Stimulated activated CD4-positive, alpha-beta T cell treated with anti-CD3 and anti-CD28 coated beads, Interleukin-1b, Interleukin-23, amount 100 ng/mL, for 1 hour (primary cell): ENCODE measurements at regions not wholly inside any gene's neighbourhood (a gene's known extent, or its start where the extent isn't known, plus 50 kb on each side); places are given as distances from the start of the nearest gene placed in this dataset.

Experiments used
- DNase-seq, 2 donors: peaks; one replicate each; pipeline ENCODE4 v3.0.0-alpha.2; 2020; ENCODE audit warnings: low read depth in 2 of 2

GRCh38 chr1:56417646-56418045 is 161.7 kb downstream of the PLPP3 start:
- no peak for DNase-seq

- DNase-seq = no peak
Measured at GRCh38 chr1:56416495-56416894, 162.9 kb downstream of the PLPP3 start.

GRCh38 chr1:56415720-56416119 is 163.6 kb downstream of the PLPP3 start:
- DNase-seq = no peak

GRCh38 chr1:56415258-56415657 is 164.1 kb downstream of the PLPP3 start:
- no peak for DNase-seq

- DNase-seq = no peak
Measured at GRCh38 chr1:56414728-56415224, 164.6 kb downstream of the PLPP3 start.

- no peak for DNase-seq
Measured at GRCh38 chr1:56413671-56414199, 165.6 kb downstream of the PLPP3 start.

- no peak for DNase-seq
Measured at GRCh38 chr1:56411484-56412180, 167.7 kb downstream of the PLPP3 start.

GRCh38 chr1:56411021-56411420 is 168.3 kb downstream of the PLPP3 start:
- DNase-seq = no peak

GRCh38 chr1:56410405-56410804 is 169.0 kb downstream of the PLPP3 start:
- no peak for DNase-seq

GRCh38 chr1:56409112-56409691 is 170.2 kb downstream of the PLPP3 start:
- no peak for DNase-seq

GRCh38 chr1:56406821-56407220 is 172.5 kb downstream of the PLPP3 start:
- DNase-seq = no peak

- DNase-seq = no peak
Measured at GRCh38 chr1:56404561-56405030, 174.8 kb downstream of the PLPP3 start.

GRCh38 chr1:56404066-56404465 is 175.3 kb downstream of the PLPP3 start:
- DNase-seq = no peak

- no peak for DNase-seq
Measured at GRCh38 chr1:56403321-56403720, 176.0 kb downstream of the PLPP3 start.

GRCh38 chr1:56401191-56401590 is 178.2 kb downstream of the PLPP3 start:
- no peak for DNase-seq

GRCh38 chr1:56400526-56400925 is 178.8 kb downstream of the PLPP3 start:
- no peak for DNase-seq

- DNase-seq = no peak
Measured at GRCh38 chr1:56399795-56400194, 179.6 kb downstream of the PLPP3 start.

- DNase-seq = no peak
Measured at GRCh38 chr1:56399326-56399725, 180.0 kb downstream of the PLPP3 start.

- no peak for DNase-seq
Measured at GRCh38 chr1:56397811-56398231, 181.5 kb downstream of the PLPP3 start.

- no peak for DNase-seq
Measured at GRCh38 chr1:56397409-56397808, 182.0 kb downstream of the PLPP3 start.

- no peak for DNase-seq
Measured at GRCh38 chr1:56396581-56396980, 182.8 kb downstream of the PLPP3 start.

GRCh38 chr1:56395776-56396175 is 183.6 kb downstream of the PLPP3 start:
- no peak for DNase-seq

GRCh38 chr1:56394298-56394697 is 185.1 kb downstream of the PLPP3 start:
- DNase-seq = no peak
